H1 (cell line): ENCODE measurements at regions not wholly inside any gene's neighbourhood (a gene's known extent, or its start where the extent isn't known, plus 50 kb on each side); places are given as distances from the start of the nearest gene placed in this dataset.

ENCODE experiments used
- BCL11A ChIP-seq, 2 experiments: IDR thresholded peaks; one replicate each; pipeline ENCODE4 v1.6.1; 2011; ENCODE audit warnings: low read depth in 2 of 2, low read length in 2 of 2, mild to moderate bottlenecking in 2 of 2
- CTBP2 ChIP-seq: IDR thresholded peaks from 2 replicates; pipeline ENCODE4 v1.7.0; 2011; ENCODE audit warnings: borderline replicate concordance, mild to moderate bottlenecking, moderate library complexity, mixed read lengths, low read length; ENCODE audit not compliant: insufficient read depth, insufficient read length
- EGR1 ChIP-seq: IDR thresholded peaks from 2 replicates; pipeline ENCODE4 v1.6.1; 2011; ENCODE audit warnings: low read depth, low read length, borderline replicate concordance
- HDAC6 ChIP-seq: IDR thresholded peaks from one replicate; pipeline ENCODE4 v1.7.1; 2012; ENCODE audit warnings: low read depth, mild to moderate bottlenecking, inconsistent platforms, low read length, moderate library complexity
- POLR2AphosphoS5 ChIP-seq: IDR thresholded peaks from 2 replicates; pipeline ENCODE4 v1.6.1; 2011; ENCODE audit warnings: low read depth, low read length
- SP4 ChIP-seq: IDR thresholded peaks from 2 replicates; pipeline ENCODE4 v1.6.1; 2012; ENCODE audit warnings: low read length, inconsistent platforms
- SRF ChIP-seq: IDR thresholded peaks from 2 replicates; pipeline ENCODE4 v1.6.1; 2011; ENCODE audit warnings: mild to moderate bottlenecking, low read depth, low read length, moderate library complexity
- SUZ12 ChIP-seq: fragments of 200-600 bp; sonication (generic); IDR thresholded peaks from 2 replicates; pipeline ENCODE4 v1.6.1; 2012; ENCODE audit warnings: mild to moderate bottlenecking, inconsistent platforms, low read length, moderate library complexity, mixed read lengths
- TF ChIP-seq, protein P1 (sequence below): fragments of 300-600 bp; sonication (generic); IDR thresholded peaks from 2 replicates; pipeline ENCODE4 v1.7.1; 2012; ENCODE audit warnings: low read length, moderate library complexity, mild to moderate bottlenecking, inconsistent platforms; ENCODE audit not compliant: insufficient replicate concordance

DNA sequence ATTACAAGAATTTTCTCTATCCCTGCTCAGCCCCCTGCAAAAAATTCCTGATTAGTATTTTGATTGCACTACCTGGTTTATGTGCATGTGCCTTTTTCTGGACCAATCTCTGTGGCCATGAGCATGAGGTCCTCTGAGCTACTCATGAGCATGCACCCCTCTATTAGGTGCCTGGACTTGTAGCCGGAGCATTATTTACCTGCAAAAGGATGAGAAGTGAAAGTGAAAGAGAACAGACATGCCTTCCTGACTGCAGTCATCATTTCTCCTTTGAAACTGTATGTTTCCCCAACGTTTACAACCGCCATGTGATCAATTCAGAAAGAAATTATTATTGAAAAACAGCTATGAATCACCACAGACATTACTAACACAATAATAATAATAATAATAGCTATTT, 1008.8 kb downstream of the ROBO2 start (continued):
- TF ChIP-seq, protein P1, sequence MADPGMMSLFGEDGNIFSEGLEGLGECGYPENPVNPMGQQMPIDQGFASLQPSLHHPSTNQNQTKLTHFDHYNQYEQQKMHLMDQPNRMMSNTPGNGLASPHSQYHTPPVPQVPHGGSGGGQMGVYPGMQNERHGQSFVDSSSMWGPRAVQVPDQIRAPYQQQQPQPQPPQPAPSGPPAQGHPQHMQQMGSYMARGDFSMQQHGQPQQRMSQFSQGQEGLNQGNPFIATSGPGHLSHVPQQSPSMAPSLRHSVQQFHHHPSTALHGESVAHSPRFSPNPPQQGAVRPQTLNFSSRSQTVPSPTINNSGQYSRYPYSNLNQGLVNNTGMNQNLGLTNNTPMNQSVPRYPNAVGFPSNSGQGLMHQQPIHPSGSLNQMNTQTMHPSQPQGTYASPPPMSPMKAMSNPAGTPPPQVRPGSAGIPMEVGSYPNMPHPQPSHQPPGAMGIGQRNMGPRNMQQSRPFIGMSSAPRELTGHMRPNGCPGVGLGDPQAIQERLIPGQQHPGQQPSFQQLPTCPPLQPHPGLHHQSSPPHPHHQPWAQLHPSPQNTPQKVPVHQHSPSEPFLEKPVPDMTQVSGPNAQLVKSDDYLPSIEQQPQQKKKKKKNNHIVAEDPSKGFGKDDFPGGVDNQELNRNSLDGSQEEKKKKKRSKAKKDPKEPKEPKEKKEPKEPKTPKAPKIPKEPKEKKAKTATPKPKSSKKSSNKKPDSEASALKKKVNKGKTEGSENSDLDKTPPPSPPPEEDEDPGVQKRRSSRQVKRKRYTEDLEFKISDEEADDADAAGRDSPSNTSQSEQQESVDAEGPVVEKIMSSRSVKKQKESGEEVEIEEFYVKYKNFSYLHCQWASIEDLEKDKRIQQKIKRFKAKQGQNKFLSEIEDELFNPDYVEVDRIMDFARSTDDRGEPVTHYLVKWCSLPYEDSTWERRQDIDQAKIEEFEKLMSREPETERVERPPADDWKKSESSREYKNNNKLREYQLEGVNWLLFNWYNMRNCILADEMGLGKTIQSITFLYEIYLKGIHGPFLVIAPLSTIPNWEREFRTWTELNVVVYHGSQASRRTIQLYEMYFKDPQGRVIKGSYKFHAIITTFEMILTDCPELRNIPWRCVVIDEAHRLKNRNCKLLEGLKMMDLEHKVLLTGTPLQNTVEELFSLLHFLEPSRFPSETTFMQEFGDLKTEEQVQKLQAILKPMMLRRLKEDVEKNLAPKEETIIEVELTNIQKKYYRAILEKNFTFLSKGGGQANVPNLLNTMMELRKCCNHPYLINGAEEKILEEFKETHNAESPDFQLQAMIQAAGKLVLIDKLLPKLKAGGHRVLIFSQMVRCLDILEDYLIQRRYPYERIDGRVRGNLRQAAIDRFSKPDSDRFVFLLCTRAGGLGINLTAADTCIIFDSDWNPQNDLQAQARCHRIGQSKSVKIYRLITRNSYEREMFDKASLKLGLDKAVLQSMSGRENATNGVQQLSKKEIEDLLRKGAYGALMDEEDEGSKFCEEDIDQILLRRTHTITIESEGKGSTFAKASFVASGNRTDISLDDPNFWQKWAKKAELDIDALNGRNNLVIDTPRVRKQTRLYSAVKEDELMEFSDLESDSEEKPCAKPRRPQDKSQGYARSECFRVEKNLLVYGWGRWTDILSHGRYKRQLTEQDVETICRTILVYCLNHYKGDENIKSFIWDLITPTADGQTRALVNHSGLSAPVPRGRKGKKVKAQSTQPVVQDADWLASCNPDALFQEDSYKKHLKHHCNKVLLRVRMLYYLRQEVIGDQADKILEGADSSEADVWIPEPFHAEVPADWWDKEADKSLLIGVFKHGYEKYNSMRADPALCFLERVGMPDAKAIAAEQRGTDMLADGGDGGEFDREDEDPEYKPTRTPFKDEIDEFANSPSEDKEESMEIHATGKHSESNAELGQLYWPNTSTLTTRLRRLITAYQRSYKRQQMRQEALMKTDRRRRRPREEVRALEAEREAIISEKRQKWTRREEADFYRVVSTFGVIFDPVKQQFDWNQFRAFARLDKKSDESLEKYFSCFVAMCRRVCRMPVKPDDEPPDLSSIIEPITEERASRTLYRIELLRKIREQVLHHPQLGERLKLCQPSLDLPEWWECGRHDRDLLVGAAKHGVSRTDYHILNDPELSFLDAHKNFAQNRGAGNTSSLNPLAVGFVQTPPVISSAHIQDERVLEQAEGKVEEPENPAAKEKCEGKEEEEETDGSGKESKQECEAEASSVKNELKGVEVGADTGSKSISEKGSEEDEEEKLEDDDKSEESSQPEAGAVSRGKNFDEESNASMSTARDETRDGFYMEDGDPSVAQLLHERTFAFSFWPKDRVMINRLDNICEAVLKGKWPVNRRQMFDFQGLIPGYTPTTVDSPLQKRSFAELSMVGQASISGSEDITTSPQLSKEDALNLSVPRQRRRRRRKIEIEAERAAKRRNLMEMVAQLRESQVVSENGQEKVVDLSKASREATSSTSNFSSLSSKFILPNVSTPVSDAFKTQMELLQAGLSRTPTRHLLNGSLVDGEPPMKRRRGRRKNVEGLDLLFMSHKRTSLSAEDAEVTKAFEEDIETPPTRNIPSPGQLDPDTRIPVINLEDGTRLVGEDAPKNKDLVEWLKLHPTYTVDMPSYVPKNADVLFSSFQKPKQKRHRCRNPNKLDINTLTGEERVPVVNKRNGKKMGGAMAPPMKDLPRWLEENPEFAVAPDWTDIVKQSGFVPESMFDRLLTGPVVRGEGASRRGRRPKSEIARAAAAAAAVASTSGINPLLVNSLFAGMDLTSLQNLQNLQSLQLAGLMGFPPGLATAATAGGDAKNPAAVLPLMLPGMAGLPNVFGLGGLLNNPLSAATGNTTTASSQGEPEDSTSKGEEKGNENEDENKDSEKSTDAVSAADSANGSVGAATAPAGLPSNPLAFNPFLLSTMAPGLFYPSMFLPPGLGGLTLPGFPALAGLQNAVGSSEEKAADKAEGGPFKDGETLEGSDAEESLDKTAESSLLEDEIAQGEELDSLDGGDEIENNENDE, result no peak
- TF ChIP-seq SUZ12 (no peak), POLR2AphosphoS5 (no peak), SP4 (no peak), HDAC6 (no peak), CTBP2 (no peak), BCL11A (IDR thresholded peaks at IDR 0.05; ENCODE audit: low read depth in 2 of 2, low read length in 2 of 2) (no peak), EGR1 (no peak), SRF (no peak)
